Stomach (tissue), 8 donors: ENCODE measurements at regions not wholly inside any gene's neighbourhood (a gene's known extent, or its start where the extent isn't known, plus 50 kb on each side); places are given as distances from the start of the nearest gene placed in this dataset.

Source experiments
- DNase-seq, 2 donors: peaks; one replicate each; pipeline versions ENCODE4 v3.0.0 to v3.0.0-alpha.2; 2013 to 2019
- H3K27ac ChIP-seq, 5 donors: fragments of 200-600 bp in 4 of 5; sonication (generic) in 4 of 5; one replicate each; pipeline ENCODE4 v1.5.1; 2013 to 2019; ENCODE audit warnings: mild to moderate bottlenecking in 1 of 5, moderate library complexity in 1 of 5
- H3K27me3 ChIP-seq, 3 donors: fragments of 200-600 bp; sonication (generic); one replicate each; pipeline ENCODE4 v1.5.1; 2017 to 2019; ENCODE audit warnings: mixed run types in 1 of 3
- H3K36me3 ChIP-seq, 4 donors: fragments of 200-600 bp; sonication (generic); 1 replicate in 3 of 4; 2 replicates in 1 of 4; pipeline ENCODE4 v1.5.1; 2016 to 2019
- H3K4me1 ChIP-seq, 4 donors: fragments of 200-600 bp; sonication (generic); one replicate each; pipeline ENCODE4 v1.5.1; 2016 to 2019
- H3K4me3 ChIP-seq, 4 donors: fragments of 200-600 bp; sonication (generic) in 3 of 4; one replicate each; pipeline ENCODE4 v1.5.1; 2016 to 2019; ENCODE audit warnings: mild to moderate bottlenecking in 1 of 4
- H3K9me3 ChIP-seq, 4 donors: fragments of 200-600 bp; sonication (generic); one replicate each; pipeline ENCODE4 v1.5.1; 2016 to 2019
- CTCF ChIP-seq, 7 experiments: fragments of 450-650 bp in 4 of 7; fragments of 200-600 bp in 3 of 7; sonication (generic) in 3 of 7; IDR thresholded peaks; one replicate each; pipeline ENCODE4 v1.5.1; 2016 to 2019; ENCODE audit warnings: antibody characterized with exemption in 7 of 7, control low read depth in 2 of 7, mild to moderate bottlenecking in 1 of 7
- EP300 ChIP-seq: sonication (generic); formaldehyde crosslinking; IDR thresholded peaks from one replicate; pipeline ENCODE4 v1.6.1; 2017; ENCODE audit warnings: antibody characterized with exemption
- POLR2A ChIP-seq, 4 donors: fragments of 450-650 bp; IDR thresholded peaks; one replicate each; pipeline ENCODE4 v1.6.1; 2016; ENCODE audit warnings: antibody characterized with exemption in 4 of 4, control low read depth in 2 of 4, mild to moderate bottlenecking in 1 of 4, moderate library complexity in 1 of 4
- POLR2AphosphoS5 ChIP-seq, 3 donors: sonication (generic); formaldehyde crosslinking; IDR thresholded peaks; one replicate each; pipeline ENCODE4 v1.6.1; 2016; ENCODE audit warnings: antibody characterized with exemption in 3 of 3
- WGBS, 5 donors: extraction: QIAGEN DNeasy Blood & Tissue Kit in 3 of 5; methylation state at CpG; one replicate each; pipeline versions ENCODE4 v1.1.5 to v1.1.7; 2013 to 2018; 5-methylcytosine and 5-hydroxymethylcytosine counted together
- intact Hi-C: fragments of 100-400 bp; cut with DNase I; formaldehyde crosslinking; loops from one replicate; pipeline ENCODE4 v1.15.1; 2023; ENCODE audit warnings: low total_unique reads
- donor health status: healthy with polysubstance abuse.
- donor health status: Bipolar disorder and iron deficiency.
- donor health status: healthy.

GRCh38 chr6:140830666-140831065 is 1302.1 kb upstream of the GJE1 start:
- H3K36me3 ChIP-seq, result no peaks in the 10 kb centered on the region
- no peak for TF ChIP-seq CTCF (IDR thresholded peaks at IDR 0.05)
- peaks cover 0 to 6% (median 2%) of the 10 kb centered on the region in 4 donors for H3K4me1 ChIP-seq
- H3K27me3 ChIP-seq, result no peaks in the 10 kb centered on the region
- no peak overlapping the region for H3K27ac ChIP-seq
- H3K9me3 ChIP-seq, result no peaks in the 10 kb centered on the region
- 81 to 98% (median 94%) methylated on average over 1 of the region's 1 CpG for WGBS, 5 donors
- H3K4me3 ChIP-seq, result no peak overlapping the region
- intact Hi-C loops, result no loop called here
- DNase-seq, result no peak

- H3K4me1 ChIP-seq, result peaks cover 0 to 6% (median 2%) of the 10 kb centered on the region in 4 donors
- no peaks in the 10 kb centered on the region for H3K36me3 ChIP-seq
- intact Hi-C loops, result no loop called here
- H3K4me3 ChIP-seq, result no peak overlapping the region
- no peaks in the 10 kb centered on the region for H3K27me3 ChIP-seq
- TF ChIP-seq POLR2A (IDR thresholded peaks at IDR 0.05), result no peak
- no peak for TF ChIP-seq CTCF (IDR thresholded peaks at IDR 0.05)
- no peak for TF ChIP-seq EP300
- TF ChIP-seq POLR2AphosphoS5 (IDR thresholded peaks at IDR 0.05), result no peak
- no peaks in the 10 kb centered on the region for H3K9me3 ChIP-seq
- H3K27ac ChIP-seq, result no peak overlapping the region
- 89 to 94% (median 93%) methylated on average over 7 of the region's 7 CpGs for WGBS, 5 donors
- no peak for DNase-seq
Measured at GRCh38 chr6:140828856-140829255, 1303.9 kb upstream of the GJE1 start.

DNA sequence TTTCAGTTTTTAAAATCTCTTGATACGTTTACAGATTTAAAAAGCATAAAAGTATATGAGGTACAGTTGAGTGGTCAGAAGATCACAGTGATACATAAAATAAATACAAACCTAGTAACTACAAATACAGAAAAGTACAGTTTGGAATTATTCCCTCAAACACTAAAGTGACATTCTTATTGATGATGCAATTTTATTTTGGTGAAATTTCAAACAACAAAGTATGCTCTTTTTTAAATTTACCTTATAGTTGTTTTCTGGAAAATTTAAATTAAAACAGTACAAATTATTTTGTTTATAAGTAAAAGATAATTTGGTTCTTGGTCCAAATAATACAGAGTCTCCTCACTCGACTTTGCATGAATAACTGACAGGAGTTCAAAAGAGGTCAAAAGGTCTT is 1305.1 kb upstream of the GJE1 start:
- 19 to 61% (median 43%) methylated on average over 2 of the region's 2 CpGs for WGBS, 5 donors
- no peak for TF ChIP-seq EP300
- TF ChIP-seq CTCF (IDR thresholded peaks at IDR 0.05), result no peak
- TF ChIP-seq POLR2A (IDR thresholded peaks at IDR 0.05), result no peak
- TF ChIP-seq POLR2AphosphoS5 (IDR thresholded peaks at IDR 0.05), result no peak
- H3K9me3 ChIP-seq, result no peaks in the 10 kb centered on the region
- H3K36me3 ChIP-seq, result no peaks in the 10 kb centered on the region
- H3K4me1 ChIP-seq, result peaks cover 0 to 6% (median 2%) of the 10 kb centered on the region in 4 donors
- H3K27ac ChIP-seq, result no peak overlapping the region
- no peak for DNase-seq
- intact Hi-C loops, result no loop called here
- no peak overlapping the region for H3K4me3 ChIP-seq
- H3K27me3 ChIP-seq, result no peaks in the 10 kb centered on the region

DNA sequence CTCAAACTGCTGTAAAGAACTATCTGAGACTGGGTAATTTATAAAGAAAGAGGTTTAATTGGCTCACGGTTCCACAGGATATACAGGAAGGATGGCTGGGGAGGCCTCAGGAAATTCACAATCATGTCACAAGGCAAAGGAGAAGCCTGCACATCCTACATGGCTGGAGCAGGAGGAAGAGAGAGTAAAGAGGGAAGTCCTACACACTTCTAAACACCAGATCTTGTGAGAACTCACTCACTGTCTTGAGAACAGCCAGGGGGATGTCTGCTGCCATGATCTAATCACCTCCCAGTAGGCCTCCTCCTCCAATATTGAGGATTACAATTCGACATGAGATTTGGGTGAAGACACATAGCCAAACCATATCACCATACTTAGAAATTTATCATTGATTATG is 1307.0 kb upstream of the GJE1 start:
- H3K4me1 ChIP-seq, result no peaks in the 10 kb centered on the region
- intact Hi-C loops, result no loop called here
- no peak for DNase-seq
- H3K27me3 ChIP-seq, result no peaks in the 10 kb centered on the region
- TF ChIP-seq POLR2AphosphoS5 (IDR thresholded peaks at IDR 0.05) (no peak), POLR2A (IDR thresholded peaks at IDR 0.05) (no peak), EP300 (no peak), CTCF (IDR thresholded peaks at IDR 0.05) (no peak)
- 71 to 84% (median 80%) methylated on average over 2 of the region's 2 CpGs for WGBS, 5 donors
- no peaks in the 10 kb centered on the region for H3K36me3 ChIP-seq
- H3K4me3 ChIP-seq, result no peak overlapping the region
- H3K27ac ChIP-seq, result no peak overlapping the region
- H3K9me3 ChIP-seq, result no peaks in the 10 kb centered on the region

DNA sequence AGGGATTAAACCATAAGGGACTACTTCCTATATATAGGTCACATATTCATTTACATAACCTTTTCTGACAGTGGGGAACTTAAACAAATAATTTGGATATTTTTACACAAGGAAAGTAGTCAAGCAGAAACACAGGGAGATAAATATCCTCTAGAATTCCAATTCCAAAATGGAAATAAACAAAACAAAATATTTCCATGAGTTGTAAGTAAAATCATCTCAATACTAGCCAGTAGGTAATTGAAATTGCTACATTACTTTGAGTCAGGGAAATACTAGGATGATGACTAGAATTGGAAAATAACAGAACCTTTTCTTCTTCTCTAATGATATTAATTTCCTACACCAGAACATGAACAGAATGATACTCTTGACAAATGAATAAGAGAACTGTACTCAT is 1308.1 kb upstream of the GJE1 start:
- DNase-seq, result no peak
- H3K4me1 ChIP-seq, result no peaks in the 10 kb centered on the region
- no peaks in the 10 kb centered on the region for H3K27me3 ChIP-seq
- intact Hi-C loops, result no loop called here
- H3K27ac ChIP-seq, result no peak overlapping the region
- no peak overlapping the region for H3K4me3 ChIP-seq
- no peaks in the 10 kb centered on the region for H3K36me3 ChIP-seq
- no peak for TF ChIP-seq EP300
- H3K9me3 ChIP-seq, result no peaks in the 10 kb centered on the region
